ENCODE measurements at regions not wholly inside any gene's neighbourhood (a gene's known extent, or its start where the extent isn't known, plus 50 kb on each side); places are given as distances from the start of the nearest gene placed in this dataset.

DNA sequence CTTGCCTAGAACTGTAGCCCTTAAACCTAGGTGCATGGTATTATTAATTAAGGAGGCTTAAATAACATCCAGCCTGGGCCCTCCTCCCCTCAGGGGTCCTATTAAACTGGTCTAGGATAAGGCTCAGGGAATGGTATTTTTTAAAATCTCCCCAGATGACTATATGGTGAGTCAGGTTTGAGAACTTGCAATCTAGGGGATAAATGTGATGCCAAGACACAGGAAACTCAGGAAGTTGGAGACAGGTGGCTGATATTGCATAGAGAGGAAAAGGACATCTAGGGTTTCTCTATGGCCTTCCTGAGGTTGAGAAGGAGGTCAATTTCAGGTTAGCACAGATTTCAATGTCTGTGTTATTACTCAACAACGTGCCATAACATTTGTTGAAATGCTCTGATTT is 581.0 kb downstream of the TLE1 start:
- Histone ChIP-seq H3K36me3 (ENCODE audit: control insufficient read depth, insufficient read depth, low read length) (no peaks in the 10 kb centered on the region), H3K27me3 (ENCODE audit: control insufficient read depth, insufficient read depth, low read length) (no peaks in the 10 kb centered on the region), H3K9me3 (ENCODE audit: control insufficient read depth, insufficient read depth, low read depth, low read length) (no peaks in the 10 kb centered on the region), H3K4me3 (ENCODE audit: low read depth in 2 of 2, low read length in 2 of 2) (no peak overlapping the region), H3K27ac (ENCODE audit: low read length) (no peak overlapping the region), H3K4me1 (ENCODE audit: control insufficient read depth, insufficient read depth, low read length) (no peaks in the 10 kb centered on the region)
- no peak for DNase-seq (ENCODE audit: low read depth, low spot score)
- POLR2A ChIA-PET, result no interaction called here
- no peak for ATAC-seq
- intact Hi-C loops (cut with micrococcal nuclease; ENCODE audit: unreplicated experiment), result no loop called here
- BruUV-seq (replicated peaks), result no TSS peak
- TF ChIP-seq CTCF (IDR thresholded peaks at IDR 0.05) (no peak), TCF7L2 (IDR thresholded peaks at IDR 0.05; ENCODE audit: low read depth, low read length) (no peak), SIN3A (IDR thresholded peaks at IDR 0.05; ENCODE audit: borderline replicate concordance, insufficient read depth, low read depth, low read length) (no peak), POLR2AphosphoS5 (IDR thresholded peaks at IDR 0.05; ENCODE audit: low read depth, low read length) (no peak), REST (IDR thresholded peaks at IDR 0.05; ENCODE audit: insufficient read depth in 1 of 2, low read depth in 2 of 2, low read length in 1 of 2) (no peak)
- CTCF ChIA-PET, result no interaction called here
- in situ Hi-C loops (cut with HindIII; ENCODE audit: low pct_unique_long_range_greater_than_20kb, low sequenced_read_pairs), result no loop called here

DNA sequence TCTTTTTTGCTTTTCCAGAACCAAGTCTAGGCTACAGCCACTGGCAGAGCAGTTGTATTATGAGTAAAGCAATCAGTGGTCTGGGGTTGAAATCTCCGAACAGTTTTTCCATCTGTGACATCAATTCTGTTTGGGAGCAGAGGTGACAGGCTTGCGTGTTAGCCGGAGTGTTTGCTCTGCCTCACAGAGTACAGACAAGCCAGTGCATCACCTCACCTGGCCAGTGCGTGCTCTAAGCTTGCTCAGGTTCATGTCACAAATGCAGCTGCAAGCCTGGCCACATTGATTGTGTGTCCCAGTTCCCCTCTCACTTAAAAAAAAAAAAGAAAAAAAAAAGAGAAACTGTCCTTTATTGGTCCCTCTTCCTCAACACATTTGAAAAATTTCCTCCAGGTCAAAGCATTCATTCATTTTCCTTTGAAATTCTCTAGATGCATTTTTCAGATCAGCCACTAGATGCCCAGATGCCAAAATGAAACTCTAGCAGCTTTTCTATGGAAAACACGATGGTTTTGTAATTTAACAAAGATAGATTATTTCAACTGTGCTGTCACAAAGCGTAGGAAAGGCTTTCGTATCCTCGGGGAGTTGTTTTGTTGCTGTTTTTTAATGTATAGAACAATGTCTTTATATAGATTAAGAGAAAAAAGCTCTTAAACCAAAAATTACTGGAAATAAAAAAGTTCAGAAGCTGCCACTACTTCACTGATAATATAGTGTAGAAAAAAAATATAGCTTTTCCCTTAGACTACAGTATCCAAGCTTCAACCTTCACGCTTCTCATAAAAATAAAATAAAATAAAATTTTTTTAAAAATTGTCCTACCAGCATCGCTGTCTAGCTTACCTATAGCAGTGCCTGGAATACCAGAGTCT is 585.5 kb downstream of the TLE1 start:
- H3K36me3 ChIP-seq (ENCODE audit: control insufficient read depth, insufficient read depth, low read length), result no peaks in the 10 kb centered on the region
- ATAC-seq (no peak), DNase-seq (ENCODE audit: low read depth, low spot score) (no peak)
- ChIA-PET POLR2A (no interaction called here), CTCF (no interaction called here)
- intact Hi-C loops (cut with micrococcal nuclease; ENCODE audit: unreplicated experiment), result no loop called here
- no peaks in the 10 kb centered on the region for H3K9me3 ChIP-seq (ENCODE audit: control insufficient read depth, insufficient read depth, low read depth, low read length)
- no peak overlapping the region for H3K4me3 ChIP-seq (ENCODE audit: low read depth in 2 of 2, low read length in 2 of 2)
- peak; percentile 33; the same call in 1 of the 2 replicates for TF ChIP-seq CTCF (IDR thresholded peaks at IDR 0.05)
- no peak for TF ChIP-seq TCF7L2 (IDR thresholded peaks at IDR 0.05; ENCODE audit: low read depth, low read length)
- no peaks in the 10 kb centered on the region for H3K27me3 ChIP-seq (ENCODE audit: control insufficient read depth, insufficient read depth, low read length)
- H3K4me1 ChIP-seq (ENCODE audit: control insufficient read depth, insufficient read depth, low read length), result no peaks in the 10 kb centered on the region
- H3K27ac ChIP-seq (ENCODE audit: low read length), result no peak overlapping the region
- in situ Hi-C loops (cut with HindIII; ENCODE audit: low pct_unique_long_range_greater_than_20kb, low sequenced_read_pairs), result no loop called here
- BruUV-seq (replicated peaks), result no TSS peak

All from Panc1 (cell line).